CD4-positive, alpha-beta T cell (primary cell): ENCODE measurements at regions not wholly inside any gene's neighbourhood (a gene's known extent, or its start where the extent isn't known, plus 50 kb on each side); places are given as distances from the start of the nearest gene placed in this dataset.

Experiments
- ATAC-seq: fragments of 200-7000 bp; cut with Tn5 transposase; one replicate; pipeline ENCODE4 v1.10.0; 2022; ENCODE audit warnings: mild to moderate bottlenecking; ENCODE audit not compliant: poor library complexity
- CTCF ChIA-PET: fragments of 350-600 bp; sonication (Branson Sonifier 250); formaldehyde crosslinking; loops from one replicate; lab custom pipeline; 2021; ENCODE audit warnings: antibody characterized with exemption, inconsistent platforms; lab: Charles Lee
- POLR2A ChIA-PET: fragments of 350-600 bp; sonication (Branson Sonifier 250); formaldehyde crosslinking; loops from one replicate; lab custom pipeline; 2021; ENCODE audit warnings: antibody characterized with exemption, inconsistent platforms; lab: Charles Lee
- DNase-seq, 14 experiments: peaks; one replicate each; pipeline ENCODE4 v3.0.0-alpha.2; 2013 to 2020; ENCODE audit warnings: mixed read lengths in 2 of 14
- H3K27ac ChIP-seq, 2 donors: one replicate each; pipeline versions ENCODE4 v1.5.1 to v1.7.0; 2013; ENCODE audit warnings: low read length in 2 of 2, low read depth in 1 of 2, mild to moderate bottlenecking in 1 of 2
- H3K27me3 ChIP-seq, 2 experiments: 1 replicate in 1 of 2; 2 replicates in 1 of 2; pipeline versions ENCODE4 v1.6.1 to v1.7.0; 2013; ENCODE audit warnings: low read length in 2 of 2, control low read depth in 1 of 2, mild to moderate bottlenecking in 1 of 2, moderate library complexity in 1 of 2; ENCODE audit not compliant: insufficient read depth in 2 of 2, control insufficient read depth in 1 of 2
- H3K36me3 ChIP-seq: one replicate; pipeline ENCODE4 v1.6.1; 2013; ENCODE audit warnings: low read length, control low read depth; ENCODE audit not compliant: insufficient read depth
- H3K4me1 ChIP-seq: one replicate; pipeline ENCODE4 v1.6.1; 2013; ENCODE audit warnings: low read length, control low read depth; ENCODE audit not compliant: insufficient read depth
- H3K4me3 ChIP-seq: one replicate; pipeline ENCODE4 v1.5.1; 2013; ENCODE audit warnings: mild to moderate bottlenecking, low read length, moderate library complexity
- H3K9me3 ChIP-seq, 2 experiments: 1 replicate in 1 of 2; 2 replicates in 1 of 2; pipeline versions ENCODE4 v1.6.1 to v1.7.0; 2013; ENCODE audit warnings: low read length in 2 of 2, mild to moderate bottlenecking in 2 of 2, control low read depth in 1 of 2, moderate library complexity in 1 of 2; ENCODE audit not compliant: control insufficient read depth in 1 of 2, insufficient read depth in 1 of 2
- H3K27ac Mint-ChIP-seq: one replicate; pipeline ENCODE4 v1.8.0; 2020; ENCODE audit warnings: mixed read lengths
- H3K27me3 Mint-ChIP-seq: one replicate; pipeline ENCODE4 v1.8.0; 2021; ENCODE audit warnings: mixed read lengths
- H3K36me3 Mint-ChIP-seq: one replicate; pipeline ENCODE4 v1.8.0; 2021; ENCODE audit warnings: low read depth, mixed read lengths
- H3K4me1 Mint-ChIP-seq: one replicate; pipeline ENCODE4 v1.8.0; 2021; ENCODE audit warnings: low read depth, mixed read lengths
- H3K4me3 Mint-ChIP-seq: one replicate; pipeline ENCODE4 v1.8.0; 2020; ENCODE audit warnings: mild to moderate bottlenecking, mixed read lengths
- H3K9me3 Mint-ChIP-seq: one replicate; pipeline ENCODE4 v1.8.0; 2020; ENCODE audit warnings: mixed read lengths
- CTCF ChIP-seq: fragments of 200-600 bp; IDR thresholded peaks from one replicate; pipeline ENCODE4 v1.8.0; 2022; ENCODE audit warnings: antibody characterized with exemption, mild to moderate bottlenecking
- intact Hi-C, 2 experiments: fragments of 100-400 bp; cut with DNase I in 1 of 2; cut with micrococcal nuclease in 1 of 2; formaldehyde crosslinking; loops; one replicate each; pipeline versions ENCODE4 v1.15.1 to v1.9.0; 2023 to 2025; cut with DNase I, micrococcal nuclease

- no peak for ATAC-seq
- no peak overlapping the region for H3K4me3 Mint-ChIP-seq
- no peaks in the 10 kb centered on the region for H3K36me3 ChIP-seq
- no peaks in the 10 kb centered on the region for H3K9me3 Mint-ChIP-seq
- peaks cover 5% of the 10 kb centered on the region for H3K4me1 Mint-ChIP-seq
- no peak overlapping the region for H3K27ac ChIP-seq
- H3K4me1 ChIP-seq: peaks cover 17% of the 10 kb centered on the region
- ChIA-PET CTCF (no interaction called here), POLR2A (no interaction called here)
- H3K9me3 ChIP-seq: peaks cover 0 to 6% of the 10 kb centered on the region in 2 experiments
- no peak for TF ChIP-seq CTCF
- no peaks in the 10 kb centered on the region for H3K36me3 Mint-ChIP-seq
- peaks cover 0 to 2% of the 10 kb centered on the region in 2 experiments for H3K27me3 ChIP-seq
- peaks cover 19% of the 10 kb centered on the region for H3K27me3 Mint-ChIP-seq
- intact Hi-C loops: no loop called here
- no peak for DNase-seq
- no peak overlapping the region for H3K27ac Mint-ChIP-seq
- no peak overlapping the region for H3K4me3 ChIP-seq
Observed at GRCh38 chr10:124157271-124157681, 63.9 kb upstream of the CHST15 start.

GRCh38 chr10:124156524-124157260 is 63.3 kb upstream of the CHST15 start:
- H3K27ac ChIP-seq: no peak overlapping the region
- ChIA-PET POLR2A (no interaction called here), CTCF (no interaction called here)
- no peak for ATAC-seq
- H3K4me3 ChIP-seq: no peak overlapping the region
- intact Hi-C loops: no loop called here
- peaks cover 0 to 3% of the 10 kb centered on the region in 2 experiments for H3K27me3 ChIP-seq
- H3K4me1 ChIP-seq: peaks cover 22% of the 10 kb centered on the region
- H3K4me1 Mint-ChIP-seq: peaks cover 5% of the 10 kb centered on the region
- H3K4me3 Mint-ChIP-seq: no peak overlapping the region
- H3K9me3 Mint-ChIP-seq: no peaks in the 10 kb centered on the region
- no peak for TF ChIP-seq CTCF
- H3K36me3 Mint-ChIP-seq: no peaks in the 10 kb centered on the region
- H3K27ac Mint-ChIP-seq: no peak overlapping the region
- DNase-seq: peak in 1 of 14 experiments; percentile 22
- peaks cover 0 to 6% of the 10 kb centered on the region in 2 experiments for H3K9me3 ChIP-seq
- peaks cover 14% of the 10 kb centered on the region for H3K27me3 Mint-ChIP-seq
- H3K36me3 ChIP-seq: no peaks in the 10 kb centered on the region

GRCh38 chr10:124155781-124156435 is 62.5 kb upstream of the CHST15 start:
- TF ChIP-seq CTCF: no peak
- no peaks in the 10 kb centered on the region for H3K9me3 Mint-ChIP-seq
- H3K4me3 ChIP-seq: no peak overlapping the region
- H3K27me3 Mint-ChIP-seq: peaks cover 10% of the 10 kb centered on the region
- peaks cover 0 to 7% of the 10 kb centered on the region in 2 experiments for H3K9me3 ChIP-seq
- peaks cover 22% of the 10 kb centered on the region for H3K4me1 ChIP-seq
- intact Hi-C loops: no loop called here
- CTCF ChIA-PET: no interaction called here
- no peak overlapping the region for H3K4me3 Mint-ChIP-seq
- H3K27ac Mint-ChIP-seq: no peak overlapping the region
- POLR2A ChIA-PET: no interaction called here
- H3K36me3 ChIP-seq: no peaks in the 10 kb centered on the region
- no peaks in the 10 kb centered on the region for H3K36me3 Mint-ChIP-seq
- no peak overlapping the region for H3K27ac ChIP-seq
- peaks cover 0 to 3% of the 10 kb centered on the region in 2 experiments for H3K27me3 ChIP-seq
- no peak for ATAC-seq
- peaks cover 8% of the 10 kb centered on the region for H3K4me1 Mint-ChIP-seq
- peak in 1 of 14 experiments; percentile 19 for DNase-seq
